ENCODE measurements at regions not wholly inside any gene's neighbourhood (a gene's known extent, or its start where the extent isn't known, plus 50 kb on each side); places are given as distances from the start of the nearest gene placed in this dataset.
"Not testable (repeated sequence)": the region's sequence is repeated elsewhere in the genome, so short reads cannot be mapped to it uniquely, and the experiment has no call there.

GRCh38 chr2:61671561-61672315 lies 133.6 kb upstream of the XPO1 start:
- no peak for DNase-seq

GRCh38 chr2:61670591-61671501 lies 132.7 kb upstream of the XPO1 start:
- DNase-seq, result peak; percentile 26

DNA sequence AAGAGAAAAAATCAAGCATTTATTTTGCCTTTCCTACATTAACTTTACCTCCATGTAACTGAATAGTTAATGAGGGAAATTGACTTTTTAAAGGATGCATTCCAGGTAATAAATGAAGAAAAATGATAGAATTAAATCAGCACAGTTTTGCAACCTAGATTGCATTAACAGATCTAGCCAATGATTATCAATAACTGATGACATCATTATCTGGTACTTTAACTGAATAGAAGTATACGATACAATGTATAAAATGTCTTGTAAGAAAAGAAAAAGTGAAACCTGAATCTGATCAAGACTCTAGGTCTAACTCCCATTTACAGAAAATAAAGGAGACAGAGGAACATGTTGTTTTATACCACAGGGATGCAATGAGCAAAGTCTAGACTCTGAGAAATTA lies 126.0 kb upstream of the XPO1 start:
- no peak for DNase-seq

- DNase-seq, result no peak
Measured at GRCh38 chr2:61662990-61663389, 124.8 kb upstream of the XPO1 start.

DNA sequence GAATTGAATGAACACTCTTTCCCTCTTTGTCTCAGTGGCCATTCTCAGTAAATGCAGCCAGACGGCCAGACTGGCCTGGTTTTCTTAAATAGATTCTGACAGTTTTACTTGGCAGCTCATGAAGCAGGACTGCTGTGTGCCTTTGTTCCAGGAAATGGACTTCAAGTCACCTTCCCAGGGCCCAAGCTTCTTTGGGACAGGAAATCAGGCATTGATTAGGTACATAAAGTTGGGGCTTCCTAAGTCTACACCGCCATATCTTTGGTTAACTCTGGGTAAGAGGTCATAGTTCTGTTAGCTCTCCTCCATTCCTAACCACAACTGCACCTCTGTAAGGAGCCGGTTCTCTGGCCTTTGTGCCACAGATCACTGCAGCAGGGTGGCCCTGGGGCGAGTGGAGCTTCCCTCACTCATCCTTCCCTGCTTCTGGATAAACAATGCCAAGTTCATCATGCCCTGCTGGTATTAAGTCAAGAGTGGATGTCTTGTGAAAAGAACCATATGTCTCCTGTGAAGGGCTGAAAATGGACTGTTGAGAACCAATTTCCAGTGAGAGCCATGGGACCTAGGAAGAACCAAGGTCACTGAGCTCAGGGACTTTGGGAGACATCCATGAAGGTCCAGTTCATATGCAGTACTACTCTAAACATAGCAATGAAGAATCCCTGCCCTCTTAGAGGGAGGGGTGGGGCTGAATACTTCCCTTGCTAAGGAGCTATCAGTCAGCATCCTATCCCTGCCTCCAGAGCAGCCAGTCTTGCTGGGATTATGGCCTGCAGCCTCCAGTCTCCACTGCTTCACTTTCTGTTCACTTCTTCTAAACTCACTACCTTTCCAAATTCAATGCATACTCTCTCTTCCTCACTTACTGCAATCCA lies 122.6 kb upstream of the XPO1 start:
- DNase-seq, result no peak

DNA sequence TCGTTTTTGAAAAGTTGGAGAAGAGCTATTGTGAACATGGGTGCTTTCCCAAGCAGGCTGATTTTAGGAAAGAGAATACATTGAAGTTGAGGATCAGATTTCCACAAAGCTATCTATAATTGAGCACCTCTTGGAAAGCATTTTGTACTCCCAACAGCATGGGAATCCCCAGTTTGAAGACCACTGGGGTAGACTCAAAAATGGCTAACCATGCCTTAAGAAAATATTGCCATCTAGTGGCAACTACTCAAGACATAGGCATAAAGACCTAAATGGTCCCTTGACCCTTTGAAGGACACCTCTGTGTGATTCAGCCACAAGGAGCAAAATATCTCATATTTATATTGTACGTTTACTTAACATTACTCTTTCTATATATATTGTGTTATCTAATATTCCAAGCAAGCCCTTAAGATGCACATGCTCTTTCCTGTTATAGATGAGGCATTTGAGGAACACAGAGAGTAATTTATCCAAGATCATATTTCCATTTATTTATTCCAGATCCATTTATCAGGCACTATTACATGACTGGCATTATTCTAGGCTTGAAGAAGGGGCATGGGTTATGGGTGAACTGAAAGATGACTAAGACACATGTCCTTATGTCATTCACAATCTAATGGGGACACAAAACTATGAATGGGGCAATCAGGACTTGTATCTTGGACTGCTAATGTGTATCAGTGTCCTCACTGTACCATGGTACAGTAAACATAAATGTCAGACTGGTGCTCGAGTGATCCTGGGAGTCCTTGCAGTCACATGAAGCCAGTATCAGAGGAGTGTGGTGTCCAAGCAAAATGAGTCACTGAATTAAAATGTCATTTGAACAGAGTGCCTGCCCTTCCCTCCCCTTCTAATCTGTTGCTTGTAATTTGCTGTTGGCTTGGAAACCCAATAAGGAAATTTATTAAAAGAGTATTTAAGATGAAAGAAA lies 121.0 kb upstream of the XPO1 start:
- no peak for DNase-seq

GRCh38 chr2:61649946-61650345 lies 111.8 kb upstream of the XPO1 start:
- DNase-seq, result not testable (repeated sequence)

DNA sequence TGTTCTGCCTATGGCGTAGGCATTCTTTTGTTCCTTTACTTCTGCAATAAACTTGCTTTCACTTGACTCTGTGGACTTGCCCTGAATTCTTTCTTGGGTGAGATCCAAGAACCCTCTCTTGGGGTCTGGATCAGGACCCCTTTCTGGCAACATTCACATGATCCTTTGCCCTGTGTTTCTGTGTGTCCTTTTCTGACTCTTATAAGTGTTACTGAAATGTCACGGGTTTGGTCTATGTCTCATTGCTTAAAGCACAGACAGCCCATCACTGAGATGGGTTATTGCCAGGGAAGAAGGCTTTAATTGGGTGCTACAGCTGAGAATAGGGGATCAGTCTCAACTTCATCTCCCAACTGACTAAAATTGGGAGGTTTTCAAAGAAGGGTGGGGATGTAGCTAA lies 110.9 kb upstream of the XPO1 start:
- DNase-seq, result no peak

DNA sequence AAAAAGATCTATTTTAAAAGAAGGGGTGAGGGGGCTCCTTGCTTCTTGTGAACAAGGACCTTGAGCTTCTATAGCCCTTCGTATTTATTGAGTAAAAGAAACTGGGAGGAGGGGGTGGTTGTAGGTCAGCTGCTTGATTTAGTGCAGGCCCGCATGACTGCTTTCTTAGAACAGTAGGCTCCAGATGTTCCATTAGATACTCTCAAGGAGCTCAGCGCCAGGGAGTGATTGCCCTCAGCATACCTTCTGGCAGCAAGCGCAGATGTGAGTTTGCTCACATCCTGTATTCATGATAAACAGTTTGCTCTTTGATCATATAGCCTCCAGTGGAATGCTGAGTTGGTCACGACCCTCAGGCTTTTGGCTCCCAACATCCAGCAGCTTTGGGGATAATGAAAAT lies 108.9 kb upstream of the XPO1 start:
- no peak for DNase-seq

DNA sequence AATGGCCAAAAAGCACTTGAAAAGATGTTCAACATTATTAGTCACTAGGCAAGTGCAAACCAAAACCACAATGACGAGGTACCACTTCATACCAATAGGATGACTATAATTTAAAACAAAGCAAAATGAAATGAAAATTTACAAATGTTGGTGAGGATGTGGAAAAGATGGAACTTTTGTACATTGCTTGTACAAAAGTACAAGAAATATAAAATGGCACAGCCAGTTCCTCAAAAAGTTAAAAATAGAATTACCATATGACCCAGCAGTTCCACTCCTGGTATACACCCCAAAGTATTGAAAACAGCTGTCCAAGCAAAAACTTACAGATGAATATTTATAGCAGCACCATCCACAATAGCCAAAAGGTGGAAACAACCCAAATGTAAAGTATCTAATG lies 107.8 kb upstream of the XPO1 start:
- DNase-seq, result no peak

DNA sequence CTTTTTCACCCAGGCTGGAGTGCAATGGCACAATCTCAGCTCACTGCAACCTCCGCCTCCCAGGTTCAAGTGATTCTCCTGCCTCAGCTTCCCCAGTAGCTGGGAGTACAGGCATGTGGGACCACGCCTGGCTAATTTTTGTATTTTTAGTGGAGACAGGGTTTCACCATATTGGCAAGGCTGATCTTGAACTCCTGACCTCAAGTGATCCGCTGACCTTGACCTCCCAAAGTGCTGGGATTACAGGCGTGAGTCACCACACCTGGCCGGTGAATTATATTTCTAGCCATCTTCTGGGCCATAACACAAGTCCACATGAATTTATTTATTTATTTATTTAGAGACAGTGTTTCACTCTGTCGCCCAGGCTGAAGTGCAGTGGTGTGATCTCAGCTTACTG lies 105.0 kb upstream of the XPO1 start:
- DNase-seq, result not testable (repeated sequence)

DNA sequence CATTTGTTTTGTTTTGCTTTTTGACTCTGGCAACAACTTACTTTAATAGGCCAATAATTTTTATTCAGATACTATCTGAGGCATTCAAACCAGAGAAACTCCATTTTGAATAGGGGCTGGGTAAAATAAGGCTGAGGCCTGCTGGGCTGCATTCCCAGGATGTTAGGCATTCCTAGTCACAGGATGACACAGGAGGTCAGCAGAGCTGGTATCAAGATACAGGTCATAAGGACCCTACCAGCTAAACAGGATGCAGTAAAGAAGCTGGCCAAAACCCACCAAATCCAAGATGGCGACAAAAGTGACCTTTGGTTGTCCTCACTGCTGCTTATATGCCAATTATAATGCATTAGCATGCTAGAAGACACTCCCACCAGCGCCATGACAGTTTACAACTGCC lies 102.2 kb upstream of the XPO1 start:
- no peak for DNase-seq

GRCh38 chr2:61639721-61640120 lies 101.6 kb upstream of the XPO1 start:
- DNase-seq, result no peak

GRCh38 chr2:61636686-61637085 lies 98.5 kb upstream of the XPO1 start:
- DNase-seq, result no peak

- DNase-seq, result no peak
Measured at GRCh38 chr2:61634512-61634911, 96.4 kb upstream of the XPO1 start.

- no peak for DNase-seq
Measured at GRCh38 chr2:61633250-61633649, 95.1 kb upstream of the XPO1 start.

GRCh38 chr2:61632276-61633169 lies 94.4 kb upstream of the XPO1 start:
- no peak for DNase-seq

GRCh38 chr2:61631321-61631720 lies 93.2 kb upstream of the XPO1 start:
- no peak for DNase-seq

DNA sequence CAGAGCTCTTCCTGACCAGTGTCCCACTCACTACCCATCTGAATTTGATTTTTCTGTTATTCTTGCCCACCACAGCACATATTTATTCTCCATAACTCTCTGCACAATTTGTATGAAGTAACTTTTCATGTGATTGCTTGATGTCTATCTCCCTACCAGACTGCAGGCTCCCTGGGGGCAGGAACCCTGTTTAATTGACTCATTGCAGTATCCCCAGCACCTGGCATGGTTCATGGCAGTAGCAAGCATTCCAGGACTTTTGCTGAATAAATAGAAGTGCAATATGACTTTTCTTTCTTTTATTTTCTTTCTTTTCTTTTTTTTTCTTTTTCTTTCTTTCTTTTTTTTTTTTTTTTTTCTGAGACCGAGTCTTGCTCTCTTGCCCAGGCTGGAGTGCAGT lies 88.7 kb upstream of the XPO1 start:
- DNase-seq, result no peak

GRCh38 chr2:61623747-61624146 lies 85.6 kb upstream of the XPO1 start:
- DNase-seq, result no peak

Measured in NCI-H2029 treated with DMSO at 0.1 percent for 48 hours (cell line).